GM19043 (cell line): ENCODE measurements at regions not wholly inside any gene's neighbourhood (a gene's known extent, or its start where the extent isn't known, plus 50 kb on each side); places are given as distances from the start of the nearest gene placed in this dataset.

Source experiments
- ATAC-seq: cut with Tn5 transposase; IDR thresholded peaks from one replicate; pipeline ENCODE4 v1.9.1; 2021; ENCODE audit warnings: low read depth; ENCODE audit not compliant: unreplicated experiment

- no peak for ATAC-seq
Observed at GRCh38 chr2:128466776-128467175, 148.1 kb upstream of the HS6ST1 start.

DNA sequence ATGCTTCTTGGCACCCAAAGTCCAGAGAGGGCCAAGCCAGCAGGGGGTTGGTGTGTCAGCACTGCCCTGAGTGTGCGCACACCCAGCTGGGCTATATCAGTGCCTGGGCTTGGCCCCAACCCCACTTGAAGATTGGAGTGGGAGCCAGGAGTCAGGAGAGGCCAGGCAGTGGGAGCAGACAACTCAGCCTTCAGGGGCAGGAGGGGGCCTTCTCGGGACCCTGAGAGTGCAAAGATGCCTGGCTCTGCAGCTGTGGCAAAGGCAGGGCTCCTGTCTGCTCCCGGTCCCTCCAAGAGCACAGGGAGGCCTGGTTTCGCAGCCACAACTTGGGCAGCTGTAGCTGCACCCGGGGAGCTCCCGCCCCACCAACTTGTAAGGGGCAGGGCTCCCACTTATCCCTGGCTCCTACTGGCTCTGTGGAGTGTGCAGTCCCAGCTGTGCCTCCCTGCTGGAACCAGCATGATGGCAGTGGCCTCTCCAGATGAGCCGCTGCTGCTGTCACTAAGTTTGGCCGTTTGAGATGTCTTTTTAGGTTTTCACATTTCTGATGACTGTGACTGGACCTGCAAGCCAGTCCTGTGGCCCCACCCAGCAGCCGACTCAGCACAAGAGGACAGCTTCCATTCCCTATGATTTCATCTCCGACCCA is 148.8 kb upstream of the HS6ST1 start:
- no peak for ATAC-seq

GRCh38 chr2:128468186-128468920 is 149.7 kb upstream of the HS6ST1 start:
- ATAC-seq: no peak

GRCh38 chr2:128469203-128469602 is 150.5 kb upstream of the HS6ST1 start:
- ATAC-seq: no peak

DNA sequence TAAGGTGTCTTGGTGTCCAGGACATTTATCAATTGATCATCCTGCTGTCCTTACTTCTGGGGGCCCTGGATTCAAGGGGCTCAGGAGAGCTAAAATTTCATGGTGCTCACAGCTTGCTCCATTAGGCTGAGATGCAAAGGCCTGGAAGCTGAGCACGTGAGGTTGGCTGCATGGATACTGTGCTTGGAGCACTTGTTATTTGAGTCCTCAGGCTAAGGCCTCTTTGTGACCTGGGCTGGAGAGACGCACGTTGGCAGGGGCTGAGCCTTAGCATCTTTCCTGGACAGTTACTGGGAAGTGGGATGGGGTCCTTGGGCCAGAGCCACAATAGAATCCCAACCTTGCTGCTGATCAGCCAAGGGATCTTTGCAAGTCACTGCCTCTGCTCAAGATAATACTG is 151.2 kb upstream of the HS6ST1 start:
- ATAC-seq: no peak

GRCh38 chr2:128472789-128473174 is 154.1 kb upstream of the HS6ST1 start:
- ATAC-seq: peak; percentile 26

DNA sequence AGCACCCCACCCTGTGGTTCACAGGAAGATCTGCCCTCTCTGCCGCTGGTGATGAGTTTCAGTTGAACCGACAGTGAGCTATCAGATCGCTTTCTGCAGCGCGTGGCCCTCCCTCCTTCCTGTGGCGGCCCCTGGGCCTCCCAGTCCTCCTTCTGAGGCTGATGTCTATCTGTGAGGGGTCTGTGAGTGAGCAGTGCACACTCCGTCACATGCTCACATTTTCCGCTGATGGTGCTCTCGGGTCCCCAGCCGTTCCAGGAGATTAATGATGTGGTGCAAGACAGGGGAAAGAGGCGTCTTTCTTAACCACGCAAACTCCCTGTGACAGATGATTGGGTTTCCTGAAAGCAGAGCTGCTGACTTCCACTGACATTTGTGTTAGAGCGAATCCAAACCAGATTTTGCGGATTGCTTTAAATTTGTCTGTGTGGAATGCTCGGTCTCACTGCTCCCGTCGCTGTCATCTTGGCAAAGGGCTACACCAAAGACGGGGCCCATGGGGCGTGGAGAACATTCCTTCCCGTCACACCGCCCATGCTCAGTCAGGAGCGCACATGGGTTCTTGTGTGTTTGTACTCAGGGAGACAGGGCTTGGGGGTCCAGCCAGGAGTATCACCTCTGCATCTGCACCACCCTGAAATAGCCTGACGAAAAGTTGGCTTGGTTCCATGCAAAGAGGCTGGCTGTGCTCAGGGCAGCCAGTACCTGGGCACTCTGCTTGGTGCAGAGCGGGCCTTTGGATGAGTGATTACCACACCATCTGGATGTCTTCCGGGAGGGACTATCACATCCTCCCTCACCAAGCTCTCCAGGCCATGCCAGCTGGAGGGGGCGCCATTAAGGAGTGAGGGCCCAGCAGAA is 154.7 kb upstream of the HS6ST1 start:
- ATAC-seq: peak; percentile 80

DNA sequence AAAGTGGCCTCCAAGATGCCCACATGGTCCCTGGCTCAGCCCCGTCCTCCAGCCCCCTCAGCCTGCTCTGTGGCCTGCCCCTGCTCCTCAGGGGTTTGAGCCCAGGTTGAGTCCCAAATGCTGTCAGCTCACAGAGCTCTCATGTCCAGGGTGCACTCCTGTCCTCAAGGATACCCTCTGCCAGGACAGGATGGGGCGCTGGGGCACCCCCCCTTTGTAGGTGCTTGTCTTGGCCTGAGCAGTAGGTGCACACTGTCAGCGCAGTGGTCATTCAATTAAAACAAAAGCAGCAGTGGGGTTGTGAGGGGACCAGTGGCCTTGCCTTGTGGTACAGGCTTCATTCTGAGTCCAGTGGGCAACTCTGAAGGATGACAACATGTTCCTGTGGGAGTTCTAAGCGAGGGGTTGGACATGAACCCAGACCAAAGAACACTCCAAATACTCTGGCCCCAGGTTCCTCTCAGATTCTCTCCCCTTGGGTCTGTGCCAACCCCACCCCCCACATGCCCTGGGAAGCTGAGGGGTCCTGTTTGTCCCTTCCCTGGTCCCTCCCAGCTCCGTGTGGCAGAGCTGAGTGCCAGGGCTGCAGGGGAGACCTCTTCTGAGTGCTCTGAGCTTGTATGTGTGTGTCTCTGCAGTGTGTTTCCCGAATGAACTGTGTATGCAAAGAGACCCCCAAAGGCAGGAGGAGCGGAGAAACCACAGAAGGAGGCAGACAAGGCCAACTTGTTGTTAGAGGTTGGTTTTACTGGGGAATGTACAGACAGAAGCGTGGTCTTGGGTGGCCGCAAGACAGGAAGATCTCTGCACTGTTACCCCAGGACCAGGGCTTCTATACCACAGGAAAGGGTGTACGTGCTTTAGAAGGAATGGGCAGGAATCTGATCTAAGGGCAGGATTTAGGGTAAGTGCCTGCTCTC is 155.6 kb upstream of the HS6ST1 start:
- ATAC-seq: no peak

DNA sequence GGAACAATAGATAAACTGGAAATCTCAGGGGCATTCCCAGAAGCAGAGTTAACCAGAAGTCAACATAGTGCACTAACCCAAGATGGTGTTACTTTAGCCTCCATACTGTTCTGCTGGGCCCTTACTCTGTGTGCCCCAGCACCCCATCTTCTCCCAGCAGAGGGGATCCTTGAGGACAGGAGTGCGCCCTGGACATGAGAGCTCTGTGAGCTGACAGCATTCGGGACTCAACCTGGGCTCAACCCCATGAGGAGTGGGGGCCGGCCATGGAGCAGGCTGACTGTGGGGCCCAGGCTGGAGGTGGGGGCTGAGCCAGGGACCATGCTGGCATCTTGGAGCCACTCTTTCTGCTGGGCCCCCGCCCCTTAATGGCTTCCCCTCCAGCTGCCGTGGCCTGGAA is 156.3 kb upstream of the HS6ST1 start:
- ATAC-seq: no peak

GRCh38 chr2:128475427-128476211 is 157.0 kb upstream of the HS6ST1 start:
- ATAC-seq: no peak

- ATAC-seq: no peak
Observed at GRCh38 chr2:128477026-128477820, 158.6 kb upstream of the HS6ST1 start.

DNA sequence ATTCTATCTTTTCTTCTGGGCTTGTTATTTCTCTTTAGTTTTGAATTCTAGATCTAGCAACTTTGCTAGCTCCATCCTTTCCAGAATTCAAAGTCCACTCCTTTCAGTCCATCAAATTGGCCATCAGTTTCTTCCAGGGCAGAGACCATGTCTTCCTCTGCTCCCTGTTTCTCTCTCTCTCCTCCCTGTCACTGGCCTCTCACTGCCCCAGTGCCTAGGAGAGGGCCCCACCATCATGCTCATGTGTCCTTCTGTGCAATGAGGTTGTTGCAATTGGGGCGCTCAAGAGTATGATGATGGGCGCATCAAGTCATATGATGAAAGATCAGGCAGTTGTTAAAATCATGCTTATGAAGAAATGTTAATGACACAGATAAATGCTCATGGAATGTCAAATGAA is 159.2 kb upstream of the HS6ST1 start:
- ATAC-seq: no peak

- no peak for ATAC-seq
Observed at GRCh38 chr2:128485761-128486639, 167.3 kb upstream of the HS6ST1 start.

GRCh38 chr2:128486640-128487375 is 168.1 kb upstream of the HS6ST1 start:
- no peak for ATAC-seq

DNA sequence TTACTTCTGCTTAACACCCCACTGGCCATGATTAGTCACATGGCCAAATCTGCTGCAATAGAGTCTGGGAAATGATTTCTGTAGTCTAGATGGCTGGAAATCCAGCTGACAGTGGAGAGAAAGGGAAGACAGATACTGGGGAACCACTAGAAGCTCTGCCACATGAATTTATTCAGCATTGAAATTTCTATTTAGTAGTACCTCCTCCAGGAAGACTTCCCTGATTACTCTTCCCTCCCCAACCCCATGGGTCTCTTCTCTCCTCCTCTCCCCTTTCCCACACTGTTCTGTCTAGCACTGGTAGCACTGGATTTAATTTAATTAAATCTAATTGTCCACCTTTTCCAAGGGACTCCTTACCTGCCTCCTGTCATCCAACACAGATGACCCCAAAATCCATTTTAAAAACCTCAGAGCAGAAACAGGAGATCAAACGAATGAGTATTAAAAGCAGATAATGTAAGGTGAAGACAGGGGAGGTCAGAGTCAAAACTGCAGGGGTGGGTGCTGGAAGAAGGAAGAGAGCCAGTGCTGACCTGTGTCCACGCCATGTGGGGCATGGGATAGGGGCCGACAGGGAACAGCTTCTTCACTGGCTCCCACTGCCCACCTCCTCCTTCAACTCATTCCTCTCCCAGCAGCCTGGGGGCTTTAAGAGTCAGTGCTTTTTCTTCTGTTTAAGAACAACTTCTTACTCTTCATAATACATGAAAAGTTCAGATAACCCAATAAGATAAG is 169.2 kb upstream of the HS6ST1 start:
- no peak for ATAC-seq

DNA sequence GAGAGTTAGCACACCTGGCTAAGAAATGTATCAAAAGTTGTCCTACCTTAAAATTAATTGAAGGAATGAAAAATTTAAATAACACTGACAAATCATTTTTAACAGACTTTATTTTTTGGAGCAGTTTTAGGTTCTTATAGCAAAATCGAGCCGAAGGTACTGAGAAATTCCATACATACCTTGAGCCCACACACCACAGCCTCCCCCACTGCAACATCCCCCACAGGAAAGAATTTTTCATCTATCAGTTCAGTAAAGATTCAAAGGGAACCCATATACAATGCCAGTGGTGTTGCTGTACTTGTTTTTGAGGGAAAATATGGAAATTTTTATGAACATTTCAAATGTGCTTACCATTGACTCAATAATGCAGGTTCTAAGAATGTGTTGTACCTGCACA is 169.8 kb upstream of the HS6ST1 start:
- no peak for ATAC-seq
